ENCODE measurements at regions not wholly inside any gene's neighbourhood (a gene's known extent, or its start where the extent isn't known, plus 50 kb on each side); places are given as distances from the start of the nearest gene placed in this dataset.
"Not testable (repeated sequence)": the region's sequence is repeated elsewhere in the genome, so short reads cannot be mapped to it uniquely, and the experiment has no call there.

- no peak for DNase-seq
Observed at GRCh38 chr6:98041056-98041455, 758.0 kb upstream of the MMS22L start.

GRCh38 chr6:98041921-98042320 is 758.9 kb upstream of the MMS22L start:
- no peak for DNase-seq

GRCh38 chr6:98044151-98044561 is 761.1 kb upstream of the MMS22L start:
- DNase-seq, result no peak

GRCh38 chr6:98044791-98045470 is 761.9 kb upstream of the MMS22L start:
- no peak for DNase-seq

- DNase-seq, result no peak
Observed at GRCh38 chr6:98047164-98047563, 764.1 kb upstream of the MMS22L start.

GRCh38 chr6:98047871-98048270 is 764.9 kb upstream of the MMS22L start:
- DNase-seq, result no peak

GRCh38 chr6:98054453-98054852 is 771.4 kb upstream of the MMS22L start:
- DNase-seq, result no peak

GRCh38 chr6:98056955-98057354 is 773.9 kb upstream of the MMS22L start:
- no peak for DNase-seq

- DNase-seq, result no peak
Observed at GRCh38 chr6:98067375-98067774, 767.0 kb upstream of the POU3F2 start.

GRCh38 chr6:98088537-98088936 is 745.8 kb upstream of the POU3F2 start:
- DNase-seq, result not testable (repeated sequence)

- no peak for DNase-seq
Observed at GRCh38 chr6:98092331-98092730, 742.0 kb upstream of the POU3F2 start.

GRCh38 chr6:98094696-98095095 is 739.7 kb upstream of the POU3F2 start:
- DNase-seq, result no peak

GRCh38 chr6:98107801-98108200 is 726.6 kb upstream of the POU3F2 start:
- DNase-seq, result no peak

- no peak for DNase-seq
Observed at GRCh38 chr6:98116455-98116854, 717.9 kb upstream of the POU3F2 start.

GRCh38 chr6:98117068-98117467 is 717.3 kb upstream of the POU3F2 start:
- DNase-seq, result no peak

- DNase-seq, result no peak
Observed at GRCh38 chr6:98118397-98119045, 715.9 kb upstream of the POU3F2 start.

- no peak for DNase-seq
Observed at GRCh38 chr6:98124171-98124570, 710.2 kb upstream of the POU3F2 start.

GRCh38 chr6:98131290-98131990 is 702.9 kb upstream of the POU3F2 start:
- no peak for DNase-seq

GRCh38 chr6:98136333-98136732 is 698.0 kb upstream of the POU3F2 start:
- no peak for DNase-seq

- no peak for DNase-seq
Observed at GRCh38 chr6:98137391-98137790, 697.0 kb upstream of the POU3F2 start.

- no peak for DNase-seq
Observed at GRCh38 chr6:98142839-98143238, 691.5 kb upstream of the POU3F2 start.

GRCh38 chr6:98146656-98147055 is 687.7 kb upstream of the POU3F2 start:
- no peak for DNase-seq

GRCh38 chr6:98156580-98156979 is 677.8 kb upstream of the POU3F2 start:
- no peak for DNase-seq

GRCh38 chr6:98179606-98180005 is 654.8 kb upstream of the POU3F2 start:
- no peak for DNase-seq
